ENCODE measurements at regions not wholly inside any gene's neighbourhood (a gene's known extent, or its start where the extent isn't known, plus 50 kb on each side); places are given as distances from the start of the nearest gene placed in this dataset.
A peak's percentile ranks its signal among the peaks of the same experiment; 100 is the strongest.

- no peak for DNase-seq (ENCODE audit: low read depth in 2 of 2)
Observed at GRCh38 chr11:32265911-32266310, 169.4 kb downstream of the WT1 start.

DNA sequence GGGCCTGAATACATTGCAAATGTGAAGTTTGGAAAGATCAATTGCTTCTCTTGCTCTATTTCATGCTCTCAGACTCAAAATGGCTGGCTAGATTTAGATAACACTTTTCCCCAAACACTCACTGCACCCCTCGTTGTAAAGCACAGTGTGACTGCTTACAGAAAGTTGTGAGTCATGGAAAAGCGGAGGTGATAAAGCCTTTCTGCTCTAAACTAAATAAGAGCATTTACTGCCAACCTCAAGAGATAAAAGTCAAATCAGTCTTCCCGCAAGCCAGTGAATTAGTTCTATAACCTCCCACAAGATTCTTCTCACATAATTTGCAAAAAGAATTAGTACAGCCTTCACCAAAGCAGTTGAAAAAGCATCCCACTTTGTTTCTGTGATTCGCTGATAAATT lies 168.7 kb downstream of the WT1 start:
- DNase-seq (ENCODE audit: low read depth in 2 of 2): no peak

DNA sequence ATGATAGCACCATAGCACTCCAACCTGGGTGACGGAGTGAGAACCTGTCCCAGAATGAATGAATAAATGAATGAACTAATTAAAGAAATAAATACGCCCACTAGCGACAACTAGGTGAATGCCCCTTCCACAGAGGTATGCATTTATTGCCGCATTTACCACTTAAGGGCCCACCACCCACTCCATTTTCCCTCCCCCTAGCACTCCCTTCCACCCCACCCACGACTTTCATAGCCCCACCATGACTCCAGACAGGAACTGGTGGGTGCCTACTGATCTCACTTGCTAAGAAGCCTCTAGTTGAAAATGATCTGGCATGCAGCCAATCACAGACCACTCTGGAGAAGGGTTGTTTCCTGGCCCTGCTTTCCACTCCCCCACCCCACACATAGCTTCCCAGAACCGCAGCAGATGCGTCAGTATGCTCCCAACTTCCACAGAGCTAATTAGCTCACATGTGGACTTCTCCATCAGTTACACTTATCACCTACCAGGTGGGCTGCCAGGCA lies 167.6 kb downstream of the WT1 start:
- no peak for DNase-seq (ENCODE audit: low read depth in 2 of 2)

GRCh38 chr11:32273931-32274330 lies 161.4 kb downstream of the WT1 start:
- DNase-seq (ENCODE audit: low read depth in 2 of 2): no peak

- no peak for DNase-seq (ENCODE audit: low read depth in 2 of 2)
Observed at GRCh38 chr11:32279672-32280071, 155.7 kb downstream of the WT1 start.

GRCh38 chr11:32280339-32280738 lies 155.0 kb downstream of the WT1 start:
- no peak for DNase-seq (ENCODE audit: low read depth in 2 of 2)

DNA sequence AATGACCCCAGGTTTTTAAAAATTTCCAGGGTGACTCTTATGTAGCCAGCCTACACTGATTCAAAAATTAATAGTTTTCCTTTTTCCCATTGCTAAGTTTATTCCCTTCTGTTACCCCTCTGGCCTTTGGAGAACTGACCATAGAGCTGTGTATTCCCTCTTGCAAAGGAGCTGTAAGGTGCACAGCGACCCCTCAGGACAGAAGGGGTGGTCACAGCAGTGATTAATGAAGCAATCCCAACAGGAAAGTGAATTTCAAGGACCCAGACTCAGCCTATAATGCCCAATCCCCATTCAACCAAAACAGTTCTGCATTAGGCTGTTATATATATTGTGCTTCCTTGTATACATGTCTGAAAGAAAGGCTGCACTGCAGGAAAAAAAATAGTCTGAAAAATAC lies 147.1 kb downstream of the WT1 start:
- no peak for DNase-seq (ENCODE audit: low read depth in 2 of 2)

GRCh38 chr11:32289701-32290100 lies 145.6 kb downstream of the WT1 start:
- no peak for DNase-seq (ENCODE audit: low read depth in 2 of 2)

- no peak for DNase-seq (ENCODE audit: low read depth in 2 of 2)
Observed at GRCh38 chr11:32290783-32291182, 144.6 kb downstream of the WT1 start.

DNA sequence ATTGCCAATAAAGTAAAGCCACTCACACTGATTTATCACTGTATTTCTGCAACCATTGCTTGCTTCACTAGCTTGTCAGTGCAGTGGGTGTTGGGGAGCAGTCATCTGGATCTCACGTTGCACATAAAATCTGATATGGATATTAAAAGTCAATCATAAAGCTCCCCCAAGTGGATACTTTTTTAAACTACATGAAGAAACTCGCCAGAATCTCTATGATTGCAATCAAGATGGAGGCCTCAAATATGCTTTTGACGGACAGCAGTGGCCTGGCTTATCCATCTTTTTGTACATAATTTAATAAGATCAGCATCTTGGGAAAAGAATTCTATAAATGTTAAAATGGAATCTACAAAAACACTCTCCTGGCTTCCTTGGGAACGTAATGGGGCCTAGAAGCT lies 137.7 kb downstream of the WT1 start:
- no peak for DNase-seq (ENCODE audit: low read depth in 2 of 2)

DNA sequence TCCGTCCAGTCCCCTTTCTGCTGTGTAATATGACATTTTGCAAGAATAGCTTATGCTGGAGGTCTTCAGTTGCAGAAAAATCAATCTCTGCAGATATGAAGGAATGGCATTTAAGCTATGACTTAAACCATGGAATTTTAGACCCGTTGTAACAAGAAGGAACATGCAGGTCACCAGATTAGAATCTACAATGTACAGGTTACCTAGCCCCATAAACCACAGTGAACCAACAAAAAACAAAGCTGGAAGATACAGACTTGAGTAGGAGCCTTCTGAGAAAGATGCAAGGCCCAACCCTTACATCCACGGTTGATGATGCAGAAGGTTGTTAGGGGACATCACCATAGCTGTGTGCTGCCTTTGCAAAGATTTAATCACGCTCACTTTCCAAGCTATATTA lies 132.5 kb downstream of the WT1 start:
- no peak for DNase-seq (ENCODE audit: low read depth in 2 of 2)

GRCh38 chr11:32304521-32304920 lies 130.8 kb downstream of the WT1 start:
- DNase-seq (ENCODE audit: low read depth in 2 of 2): no peak

DNA sequence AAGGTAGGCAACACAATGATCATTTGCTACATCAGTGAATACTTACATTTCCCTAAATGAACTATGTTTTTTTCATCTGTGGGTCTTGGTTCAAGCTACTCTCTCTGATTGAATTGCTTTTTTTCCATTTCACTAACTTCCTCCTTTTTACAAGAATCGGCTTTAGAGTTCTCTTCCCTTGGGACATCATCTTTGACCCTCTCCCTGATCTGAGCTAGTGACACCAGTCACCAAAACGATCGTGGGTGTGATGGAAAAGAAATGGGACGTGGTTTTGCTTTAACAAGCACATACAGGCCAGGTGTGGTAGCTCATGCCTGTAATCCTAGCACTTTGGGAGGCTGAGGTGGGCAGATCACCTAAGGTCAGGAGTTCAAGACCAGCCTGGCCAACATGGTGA lies 129.9 kb downstream of the WT1 start:
- DNase-seq (ENCODE audit: low read depth in 2 of 2): no peak

DNA sequence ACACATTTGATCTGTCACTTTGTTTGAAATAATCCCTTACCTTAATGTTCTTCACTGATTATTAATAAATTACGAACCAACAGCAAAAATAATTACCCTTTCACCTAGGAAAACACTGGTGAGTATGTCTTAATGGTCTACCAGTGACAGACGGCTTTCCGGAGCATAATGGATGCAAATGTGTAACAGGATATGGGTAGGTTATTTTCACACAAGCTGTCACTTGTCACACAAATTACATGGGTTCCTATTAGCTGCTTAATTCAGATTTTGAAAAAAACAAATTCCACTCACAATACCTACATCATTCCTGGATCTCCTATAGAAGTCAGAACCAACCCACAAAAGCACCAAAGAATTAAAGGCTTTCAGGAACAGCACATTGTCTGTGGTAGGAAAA lies 127.9 kb downstream of the WT1 start:
- DNase-seq (ENCODE audit: low read depth in 2 of 2): no peak

- DNase-seq (ENCODE audit: low read depth in 2 of 2): no peak
Observed at GRCh38 chr11:32307913-32308312, 127.4 kb downstream of the WT1 start.

DNA sequence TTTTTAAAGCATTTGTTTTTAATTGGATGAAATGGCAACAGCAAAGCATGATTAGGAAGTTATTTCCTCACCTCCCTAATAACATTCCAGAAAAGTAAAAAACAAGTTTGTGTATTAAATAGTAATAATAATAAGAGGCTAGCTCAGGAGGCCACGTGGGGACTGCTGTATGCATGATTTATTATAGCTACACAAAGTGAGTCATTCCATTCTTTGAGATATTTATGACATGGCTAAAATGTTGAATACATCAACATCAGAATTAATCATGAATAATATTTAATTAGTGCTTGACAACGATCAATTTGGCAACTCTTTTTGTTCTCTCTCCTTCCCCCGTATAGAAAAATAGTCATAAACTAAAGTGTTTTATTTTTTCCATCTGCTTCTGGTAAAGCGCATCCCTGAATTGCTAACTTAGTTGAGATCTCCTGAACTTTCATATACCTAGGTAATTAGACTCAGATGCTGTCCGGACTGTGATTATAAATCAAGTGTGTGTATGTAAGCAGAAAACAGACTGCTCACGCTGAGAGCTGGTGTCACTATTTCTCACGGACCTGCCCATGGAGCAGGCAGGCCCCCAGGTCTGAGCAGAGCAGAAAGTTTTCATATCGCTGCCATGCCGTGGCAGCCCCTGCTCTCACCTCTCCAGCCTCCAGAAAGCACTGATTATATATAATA lies 125.7 kb downstream of the WT1 start:
- no peak for DNase-seq (ENCODE audit: low read depth in 2 of 2)

DNA sequence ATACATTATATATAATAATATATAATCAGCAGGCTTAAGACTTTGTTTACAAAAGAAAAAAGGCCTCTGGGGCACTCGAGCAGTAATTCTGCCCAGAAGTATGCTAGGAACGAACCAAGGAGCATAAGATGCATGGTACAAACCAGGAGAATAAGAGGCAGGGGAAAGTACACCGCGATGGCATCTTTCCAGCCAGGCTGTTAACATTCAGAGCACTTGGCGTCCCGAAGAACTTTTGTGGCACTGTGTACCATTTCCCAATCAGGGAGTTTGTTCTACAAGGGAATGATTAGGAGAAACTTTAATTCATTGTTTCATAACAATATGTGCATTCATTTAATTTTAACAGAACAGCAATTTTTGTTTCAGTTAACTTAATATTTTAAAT lies 125.1 kb downstream of the WT1 start:
- DNase-seq (ENCODE audit: low read depth in 2 of 2): no peak

- no peak for DNase-seq (ENCODE audit: low read depth in 2 of 2)
Observed at GRCh38 chr11:32311346-32312065, 123.8 kb downstream of the WT1 start.

GRCh38 chr11:32312206-32312817 lies 123.0 kb downstream of the WT1 start:
- no peak for DNase-seq (ENCODE audit: low read depth in 2 of 2)

- DNase-seq (ENCODE audit: low read depth in 2 of 2): peak in 1 of 2 donors; percentile 24
Observed at GRCh38 chr11:32312865-32313403, 122.4 kb downstream of the WT1 start.

DNA sequence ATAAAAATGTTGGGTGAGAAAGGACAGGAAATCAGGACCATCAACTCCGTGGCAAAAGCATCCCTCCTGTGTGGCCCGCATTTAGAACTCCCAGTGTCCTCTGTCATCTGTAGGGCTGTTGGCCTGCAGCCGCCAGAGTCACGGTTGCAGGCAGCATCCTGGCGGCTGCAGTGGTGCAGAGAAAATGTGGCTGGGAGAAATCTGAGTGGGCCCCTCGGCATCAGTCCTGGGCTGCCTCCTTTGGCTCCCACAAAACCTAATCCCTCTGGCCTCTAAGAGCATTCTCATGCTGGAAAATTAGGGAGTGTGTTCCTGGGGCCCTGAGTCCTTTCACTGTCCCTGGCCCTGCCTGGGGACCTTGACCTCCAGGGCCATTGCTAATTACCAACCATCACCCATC lies 121.9 kb downstream of the WT1 start:
- no peak for DNase-seq (ENCODE audit: low read depth in 2 of 2)

DNA sequence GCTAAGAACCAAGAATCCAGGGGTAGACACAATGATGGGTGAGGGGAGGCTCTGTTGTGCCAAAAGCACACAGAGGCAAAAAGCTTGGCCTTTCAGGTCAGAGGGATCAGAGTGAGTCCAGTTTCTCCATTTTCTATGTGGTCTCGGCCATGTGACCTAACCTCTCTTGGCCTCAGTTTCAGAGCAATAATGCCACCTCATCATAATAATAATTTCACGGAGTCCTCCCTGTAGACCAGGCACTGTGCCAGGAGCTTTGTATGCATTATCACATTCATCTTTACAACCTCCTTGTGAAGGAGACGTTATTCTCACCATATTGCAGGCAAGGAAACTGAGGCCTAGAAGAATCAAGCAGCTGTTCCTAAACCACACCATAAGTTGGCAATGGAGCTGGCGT lies 120.2 kb downstream of the WT1 start:
- DNase-seq (ENCODE audit: low read depth in 2 of 2): no peak

GRCh38 chr11:32316232-32316631 lies 119.1 kb downstream of the WT1 start:
- DNase-seq (ENCODE audit: low read depth in 2 of 2): no peak
